HG03442 (cell line): ENCODE measurements at regions not wholly inside any gene's neighbourhood (a gene's known extent, or its start where the extent isn't known, plus 50 kb on each side); places are given as distances from the start of the nearest gene placed in this dataset.

ENCODE experiments used
- ATAC-seq: cut with Tn5 transposase; IDR thresholded peaks from one replicate; pipeline ENCODE4 v1.9.1; 2021; ENCODE audit warnings: mild to moderate bottlenecking, moderate library complexity; ENCODE audit not compliant: unreplicated experiment

GRCh38 chr20:58004146-58004545 is 224.3 kb downstream of the ANKRD60 start:
- ATAC-seq = no peak

- no peak for ATAC-seq
Measured at GRCh38 chr20:58003525-58003924, 224.9 kb downstream of the ANKRD60 start.

- no peak for ATAC-seq
Measured at GRCh38 chr20:58002901-58003300, 225.6 kb downstream of the ANKRD60 start.

- ATAC-seq = no peak
Measured at GRCh38 chr20:58001946-58002345, 226.5 kb downstream of the ANKRD60 start.

GRCh38 chr20:58001381-58001780 is 227.1 kb downstream of the ANKRD60 start:
- ATAC-seq = no peak

GRCh38 chr20:58000861-58001260 is 227.6 kb downstream of the ANKRD60 start:
- no peak for ATAC-seq

- ATAC-seq = no peak
Measured at GRCh38 chr20:57999465-58000111, 228.9 kb downstream of the ANKRD60 start.

- ATAC-seq = no peak
Measured at GRCh38 chr20:57998981-57999464, 229.4 kb downstream of the ANKRD60 start.

GRCh38 chr20:57998276-57998675 is 230.2 kb downstream of the ANKRD60 start:
- no peak for ATAC-seq

- ATAC-seq = no peak
Measured at GRCh38 chr20:57996936-57997890, 231.2 kb downstream of the ANKRD60 start.

GRCh38 chr20:57996465-57996864 is 232.0 kb downstream of the ANKRD60 start:
- no peak for ATAC-seq

- no peak for ATAC-seq
Measured at GRCh38 chr20:57995381-57995977, 233.0 kb downstream of the ANKRD60 start.

GRCh38 chr20:57993716-57994431 is 234.6 kb downstream of the ANKRD60 start:
- ATAC-seq = no peak

GRCh38 chr20:57991211-57991881 is 237.1 kb downstream of the ANKRD60 start:
- ATAC-seq = no peak

GRCh38 chr20:57990396-57990987 is 238.0 kb downstream of the ANKRD60 start:
- ATAC-seq = no peak

GRCh38 chr20:57988828-57989227 is 239.6 kb downstream of the ANKRD60 start:
- ATAC-seq = no peak

GRCh38 chr20:57988422-57988821 is 240.0 kb downstream of the ANKRD60 start:
- ATAC-seq = no peak

GRCh38 chr20:57987659-57988058 is 240.8 kb downstream of the ANKRD60 start:
- ATAC-seq = no peak

- ATAC-seq = no peak
Measured at GRCh38 chr20:57986666-57987065, 241.8 kb downstream of the ANKRD60 start.

GRCh38 chr20:57985278-57985677 is 243.2 kb downstream of the ANKRD60 start:
- no peak for ATAC-seq
